Uterus (tissue), 2 donors: ENCODE measurements at regions not wholly inside any gene's neighbourhood (a gene's known extent, or its start where the extent isn't known, plus 50 kb on each side); places are given as distances from the start of the nearest gene placed in this dataset.

ENCODE experiments used
- POLR2A ChIP-seq, 2 donors: fragments of 450-650 bp; IDR thresholded peaks; one replicate each; pipeline ENCODE4 v1.6.1; 2016; ENCODE audit warnings: antibody characterized with exemption in 2 of 2, mild to moderate bottlenecking in 1 of 2, moderate library complexity in 1 of 2
- TF ChIP-seq, protein P1 (sequence below), 4 experiments: fragments of 200-600 bp in 2 of 4; fragments of 450-650 bp in 2 of 4; sonication (generic) in 2 of 4; IDR thresholded peaks; one replicate each; pipeline ENCODE4 v1.5.1; 2016 to 2019; ENCODE audit warnings: antibody characterized with exemption in 4 of 4, mild to moderate bottlenecking in 2 of 4, moderate library complexity in 1 of 4

DNA sequence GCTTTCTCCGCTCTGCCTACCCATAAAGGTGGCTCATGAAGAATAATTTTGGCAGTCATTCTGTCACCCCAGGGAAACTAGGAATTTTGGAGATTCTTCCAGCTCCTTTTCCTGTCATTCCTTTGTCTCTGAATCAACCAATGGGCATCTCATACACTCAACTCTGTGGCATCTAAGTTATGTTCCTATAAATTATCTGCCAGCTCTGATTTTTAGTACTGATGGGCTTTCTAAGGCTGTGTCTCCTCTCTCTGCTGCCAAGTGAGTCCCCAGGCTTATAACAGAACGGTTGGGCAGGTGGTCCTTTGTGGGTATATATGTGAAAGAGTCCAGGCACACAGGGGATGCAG is 226.8 kb downstream of the NMUR2 start:
- TF ChIP-seq, protein P1, sequence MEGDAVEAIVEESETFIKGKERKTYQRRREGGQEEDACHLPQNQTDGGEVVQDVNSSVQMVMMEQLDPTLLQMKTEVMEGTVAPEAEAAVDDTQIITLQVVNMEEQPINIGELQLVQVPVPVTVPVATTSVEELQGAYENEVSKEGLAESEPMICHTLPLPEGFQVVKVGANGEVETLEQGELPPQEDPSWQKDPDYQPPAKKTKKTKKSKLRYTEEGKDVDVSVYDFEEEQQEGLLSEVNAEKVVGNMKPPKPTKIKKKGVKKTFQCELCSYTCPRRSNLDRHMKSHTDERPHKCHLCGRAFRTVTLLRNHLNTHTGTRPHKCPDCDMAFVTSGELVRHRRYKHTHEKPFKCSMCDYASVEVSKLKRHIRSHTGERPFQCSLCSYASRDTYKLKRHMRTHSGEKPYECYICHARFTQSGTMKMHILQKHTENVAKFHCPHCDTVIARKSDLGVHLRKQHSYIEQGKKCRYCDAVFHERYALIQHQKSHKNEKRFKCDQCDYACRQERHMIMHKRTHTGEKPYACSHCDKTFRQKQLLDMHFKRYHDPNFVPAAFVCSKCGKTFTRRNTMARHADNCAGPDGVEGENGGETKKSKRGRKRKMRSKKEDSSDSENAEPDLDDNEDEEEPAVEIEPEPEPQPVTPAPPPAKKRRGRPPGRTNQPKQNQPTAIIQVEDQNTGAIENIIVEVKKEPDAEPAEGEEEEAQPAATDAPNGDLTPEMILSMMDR (IDR thresholded peaks at IDR 0.05), result no peak
- TF ChIP-seq POLR2A (IDR thresholded peaks at IDR 0.05), result no peak
